B cell (primary cell): ENCODE measurements at regions not wholly inside any gene's neighbourhood (a gene's known extent, or its start where the extent isn't known, plus 50 kb on each side); places are given as distances from the start of the nearest gene placed in this dataset.

ENCODE experiments used
- ATAC-seq: fragments of 200-7000 bp; cut with Tn5 transposase; one replicate; pipeline ENCODE4 v1.10.0; 2021; ENCODE audit warnings: low read depth, mild to moderate bottlenecking, moderate number of reproducible peaks, moderate library complexity
- CTCF ChIA-PET: fragments of 350-600 bp; sonication (Branson Sonifier 250); formaldehyde crosslinking; loops from one replicate; lab custom pipeline; 2021; ENCODE audit warnings: antibody characterized with exemption, inconsistent platforms; lab: Charles Lee
- POLR2A ChIA-PET: fragments of 350-600 bp; sonication (Branson Sonifier 250); formaldehyde crosslinking; loops from one replicate; lab custom pipeline; 2021; ENCODE audit warnings: antibody characterized with exemption; lab: Charles Lee
- DNase-seq: peaks from one replicate; pipeline ENCODE4 v3.0.0; 2013
- H2AFZ ChIP-seq: 2 replicates; pipeline ENCODE4 v1.6.1; 2012; ENCODE audit warnings: mild to moderate bottlenecking, low read depth, low read length; ENCODE audit not compliant: insufficient read depth, poor library complexity, severe bottlenecking
- H3K27ac ChIP-seq, 2 donors: 1 replicate in 1 of 2; 2 replicates in 1 of 2; pipeline ENCODE4 v1.5.1; 2012 to 2013; ENCODE audit warnings: low read length in 2 of 2, mild to moderate bottlenecking in 2 of 2, moderate library complexity in 1 of 2
- H3K27me3 ChIP-seq, 4 experiments: fragments of 200-600 bp in 1 of 4; sonication (generic) in 1 of 4; replicated peaks in 1 of 4; 1 replicate in 2 of 4; 2 replicates in 2 of 4; pipeline versions ENCODE4 v1.6.1 to v1.7.0; 2013 to 2016; ENCODE audit warnings: low read length in 3 of 4, mild to moderate bottlenecking in 2 of 4, mixed read lengths in 1 of 4, moderate library complexity in 1 of 4; ENCODE audit not compliant: insufficient read depth in 4 of 4, control insufficient read depth in 3 of 4; ENCODE audit errors: control extremely low read depth in 1 of 4
- H3K36me3 ChIP-seq, 2 experiments: replicated peaks in 1 of 2; 1 replicate in 1 of 2; 2 replicates in 1 of 2; pipeline versions ENCODE4 v1.6.1 to v1.7.1; 2013; ENCODE audit warnings: low read length in 1 of 2; ENCODE audit not compliant: insufficient read depth in 2 of 2, control insufficient read depth in 1 of 2; ENCODE audit errors: control extremely low read depth in 1 of 2, extremely low read depth in 1 of 2
- H3K4me1 ChIP-seq, 2 donors: fragments of 200-600 bp in 1 of 2; sonication (generic) in 1 of 2; 1 replicate in 1 of 2; 2 replicates in 1 of 2; pipeline versions ENCODE4 v1.5.1 to v1.6.1; 2013 to 2017; ENCODE audit warnings: low read length in 2 of 2; ENCODE audit not compliant: control insufficient read depth in 2 of 2, insufficient read depth in 2 of 2
- H3K4me2 ChIP-seq: replicated peaks from 2 replicates; pipeline ENCODE3; 2012; ENCODE audit warnings: mild to moderate bottlenecking, low read depth, low read length; ENCODE audit not compliant: poor library complexity, severe bottlenecking
- H3K4me3 ChIP-seq, 5 experiments: fragments of 200-600 bp in 1 of 5; sonication (generic) in 1 of 5; 1 replicate in 3 of 5; 2 replicates in 2 of 5; pipeline versions ENCODE4 v1.5.1 to v1.7.0; 2011 to 2016; ENCODE audit warnings: low read length in 4 of 5, mild to moderate bottlenecking in 4 of 5, low read depth in 2 of 5, control low read depth in 1 of 5, moderate library complexity in 1 of 5; ENCODE audit not compliant: insufficient read depth in 1 of 5; ENCODE audit errors: control extremely low read depth in 1 of 5, extremely low read depth in 1 of 5
- H3K79me2 ChIP-seq: fragments of 200-600 bp; sonication (generic); one replicate; pipeline ENCODE4 v1.6.0; 2016; ENCODE audit warnings: low read length; ENCODE audit not compliant: control insufficient read depth, insufficient read depth
- H3K9ac ChIP-seq: fragments of 200-600 bp; sonication (generic); 2 replicates; pipeline ENCODE4 v1.6.1; 2017; ENCODE audit warnings: mild to moderate bottlenecking, low read length, moderate library complexity
- H3K9me3 ChIP-seq, 3 donors: one replicate each; pipeline versions ENCODE4 v1.6.1 to v1.7.1; 2013; ENCODE audit warnings: low read length in 2 of 3; ENCODE audit not compliant: control insufficient read depth in 2 of 3, insufficient read depth in 1 of 3; ENCODE audit errors: control extremely low read depth in 1 of 3
- H4K20me1 ChIP-seq: 2 replicates; pipeline ENCODE4 v1.6.0; 2012; ENCODE audit warnings: mild to moderate bottlenecking, low read length; ENCODE audit not compliant: insufficient read depth, control insufficient read depth, poor library complexity, severe bottlenecking
- H3K27ac Mint-ChIP-seq: one replicate; pipeline ENCODE4 v1.8.0; 2021; ENCODE audit warnings: mixed read lengths
- H3K27me3 Mint-ChIP-seq: one replicate; pipeline ENCODE4 v1.8.0; 2021; ENCODE audit warnings: mixed read lengths
- H3K4me1 Mint-ChIP-seq: one replicate; pipeline ENCODE4 v1.8.0; 2021; ENCODE audit warnings: mixed read lengths
- H3K4me3 Mint-ChIP-seq: one replicate; pipeline ENCODE4 v1.8.0; 2021; ENCODE audit warnings: mixed read lengths
- H3K9me3 Mint-ChIP-seq: one replicate; pipeline ENCODE4 v1.8.0; 2022; ENCODE audit warnings: mixed read lengths; ENCODE audit not compliant: insufficient read depth
- EZH2 ChIP-seq: IDR thresholded peaks from 2 replicates; pipeline ENCODE4 v1.6.1; 2012; ENCODE audit warnings: borderline replicate concordance, low read depth, mild to moderate bottlenecking, moderate library complexity, low read length; ENCODE audit not compliant: insufficient read depth, poor library complexity, severe bottlenecking
- WGBS: methylation state at CpG from one replicate; pipeline ENCODE4 v1.1.5; 2013; ENCODE audit warnings: missing lambda C conversion rate; ENCODE audit not compliant: insufficient coverage; 5-methylcytosine and 5-hydroxymethylcytosine counted together
- intact Hi-C: fragments of 100-400 bp; cut with micrococcal nuclease; formaldehyde crosslinking; loops from one replicate; pipeline ENCODE4 v1.10.0; 2022
- TF ChIP-seq, protein P1 (sequence below): fragments of 200-600 bp; IDR thresholded peaks from one replicate; pipeline ENCODE4 v1.8.0; 2022; ENCODE audit warnings: antibody characterized with exemption, mild to moderate bottlenecking

DNA sequence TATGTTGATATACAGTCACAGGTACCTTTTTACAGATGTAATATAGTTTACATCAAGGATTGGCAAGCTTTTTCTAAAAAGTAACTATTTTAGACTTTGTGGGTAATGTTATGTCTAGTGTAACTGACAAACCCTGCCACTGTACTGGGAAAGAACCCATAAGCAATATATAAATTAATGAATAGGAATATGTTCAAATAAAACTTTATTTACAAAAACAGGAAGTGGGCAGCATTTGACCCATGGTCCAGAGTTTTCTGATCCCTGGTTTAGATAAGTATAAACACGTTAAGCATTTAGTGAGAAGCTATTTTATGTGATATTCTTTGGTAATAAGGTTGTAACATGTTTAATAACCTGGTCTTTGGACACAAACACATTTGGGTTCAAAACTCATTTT, 915.2 kb upstream of the ROBO1 start:
- Mint-ChIP-seq H3K4me3 (no peak overlapping the region), H3K4me1 (no peaks in the 10 kb centered on the region), H3K9me3 (peaks cover 3% of the 10 kb centered on the region), H3K27ac (no peak overlapping the region), H3K27me3 (no peaks in the 10 kb centered on the region)
- intact Hi-C loops = no loop called here
- H3K9ac ChIP-seq = no peak overlapping the region
- TF ChIP-seq, protein P1, sequence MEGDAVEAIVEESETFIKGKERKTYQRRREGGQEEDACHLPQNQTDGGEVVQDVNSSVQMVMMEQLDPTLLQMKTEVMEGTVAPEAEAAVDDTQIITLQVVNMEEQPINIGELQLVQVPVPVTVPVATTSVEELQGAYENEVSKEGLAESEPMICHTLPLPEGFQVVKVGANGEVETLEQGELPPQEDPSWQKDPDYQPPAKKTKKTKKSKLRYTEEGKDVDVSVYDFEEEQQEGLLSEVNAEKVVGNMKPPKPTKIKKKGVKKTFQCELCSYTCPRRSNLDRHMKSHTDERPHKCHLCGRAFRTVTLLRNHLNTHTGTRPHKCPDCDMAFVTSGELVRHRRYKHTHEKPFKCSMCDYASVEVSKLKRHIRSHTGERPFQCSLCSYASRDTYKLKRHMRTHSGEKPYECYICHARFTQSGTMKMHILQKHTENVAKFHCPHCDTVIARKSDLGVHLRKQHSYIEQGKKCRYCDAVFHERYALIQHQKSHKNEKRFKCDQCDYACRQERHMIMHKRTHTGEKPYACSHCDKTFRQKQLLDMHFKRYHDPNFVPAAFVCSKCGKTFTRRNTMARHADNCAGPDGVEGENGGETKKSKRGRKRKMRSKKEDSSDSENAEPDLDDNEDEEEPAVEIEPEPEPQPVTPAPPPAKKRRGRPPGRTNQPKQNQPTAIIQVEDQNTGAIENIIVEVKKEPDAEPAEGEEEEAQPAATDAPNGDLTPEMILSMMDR = no peak
- TF ChIP-seq EZH2 = no peak
- H3K4me2 ChIP-seq = no peak overlapping the region
- ChIA-PET POLR2A (no interaction called here), CTCF (no interaction called here)
- H3K9me3 ChIP-seq = no peaks in the 10 kb centered on the region
- no peak for DNase-seq
- H3K27me3 ChIP-seq = no peaks in the 10 kb centered on the region
- H4K20me1 ChIP-seq = no peaks in the 10 kb centered on the region
- no peaks in the 10 kb centered on the region for H3K36me3 ChIP-seq
- no peak for ATAC-seq
- H3K4me3 ChIP-seq = no peak overlapping the region
- H3K4me1 ChIP-seq = no peaks in the 10 kb centered on the region
- H3K27ac ChIP-seq = no peak overlapping the region
- H2AFZ ChIP-seq = no peak overlapping the region
- no CpG with 5 or more reads among the region's 1 CpG for WGBS
- no peaks in the 10 kb centered on the region for H3K79me2 ChIP-seq

- TF ChIP-seq, protein P1 = no peak
- no peak for TF ChIP-seq EZH2
- POLR2A ChIA-PET = no interaction called here
- H3K36me3 ChIP-seq = no peaks in the 10 kb centered on the region
- Mint-ChIP-seq H3K4me1 (no peaks in the 10 kb centered on the region), H3K4me3 (no peak overlapping the region), H3K27ac (no peak overlapping the region), H3K27me3 (no peaks in the 10 kb centered on the region), H3K9me3 (peaks cover 3% of the 10 kb centered on the region)
- no peak overlapping the region for H3K4me3 ChIP-seq
- no peak overlapping the region for H2AFZ ChIP-seq
- intact Hi-C loops = no loop called here
- CTCF ChIA-PET = no interaction called here
- no peaks in the 10 kb centered on the region for H3K27me3 ChIP-seq
- no peaks in the 10 kb centered on the region for H3K79me2 ChIP-seq
- no peak overlapping the region for H3K9ac ChIP-seq
- ATAC-seq = no peak
- DNase-seq = no peak
- H3K27ac ChIP-seq = no peak overlapping the region
- no peaks in the 10 kb centered on the region for H4K20me1 ChIP-seq
- H3K4me2 ChIP-seq = no peak overlapping the region
- H3K9me3 ChIP-seq = no peaks in the 10 kb centered on the region
- no peaks in the 10 kb centered on the region for H3K4me1 ChIP-seq
Observed at GRCh38 chr3:80682235-80682634, 914.4 kb upstream of the ROBO1 start.
